ENCODE measurements at regions not wholly inside any gene's neighbourhood (a gene's known extent, or its start where the extent isn't known, plus 50 kb on each side); places are given as distances from the start of the nearest gene placed in this dataset.
"Not testable (repeated sequence)": the region's sequence is repeated elsewhere in the genome, so short reads cannot be mapped to it uniquely, and the experiment has no call there.

DNA sequence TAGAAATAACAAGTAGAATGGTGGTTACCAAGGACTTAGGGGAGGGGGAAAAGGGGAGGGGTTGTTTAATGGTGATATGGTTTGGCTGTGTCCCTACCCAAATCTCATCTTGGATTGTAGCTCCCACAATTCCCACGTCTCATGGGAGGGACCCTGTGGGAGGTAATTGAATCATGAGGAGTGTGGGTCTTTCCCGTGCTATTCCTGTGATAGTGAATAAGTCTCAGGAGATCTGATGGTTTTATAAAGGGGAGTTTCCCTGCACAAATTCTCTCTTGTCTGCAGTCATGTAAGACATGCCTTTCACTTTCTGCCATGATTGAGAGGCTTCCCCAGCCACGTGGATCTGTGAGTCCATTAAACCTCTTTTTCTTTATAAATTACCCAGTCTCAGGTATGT is 102.9 kb upstream of the PIAS1 start:
- H3K36me3 ChIP-seq (ENCODE audit: control insufficient read depth in 2 of 3, insufficient read depth in 3 of 3, low read length in 3 of 3); H3K36me3 Mint-ChIP-seq; intact Hi-C loops (cut with micrococcal nuclease); H3K27ac ChIP-seq (ENCODE audit: low read depth, low read length); H3K27me3 ChIP-seq (ENCODE audit: control insufficient read depth in 2 of 2, insufficient read depth in 2 of 2, low read length in 2 of 2); H3K9me3 ChIP-seq (ENCODE audit: control insufficient read depth in 2 of 3, low read length in 3 of 3); ATAC-seq; H3K4me3 ChIP-seq (ENCODE audit: low read length); H3K4me1 ChIP-seq (ENCODE audit: control insufficient read depth in 2 of 2, insufficient read depth in 2 of 2, low read length in 2 of 2); DNase-seq; POLR2A ChIA-PET; H3K27me3 Mint-ChIP-seq; H3K27ac Mint-ChIP-seq; H3K4me3 Mint-ChIP-seq; CTCF ChIA-PET: not testable (repeated sequence)
- H3K4me1 Mint-ChIP-seq, result peaks cover 4 to 20% (median 8%) of the 10 kb centered on the region in 7 donors
- peaks cover 0 to 11% (median 0%) of the 10 kb centered on the region in 11 donors for H3K9me3 Mint-ChIP-seq

DNA sequence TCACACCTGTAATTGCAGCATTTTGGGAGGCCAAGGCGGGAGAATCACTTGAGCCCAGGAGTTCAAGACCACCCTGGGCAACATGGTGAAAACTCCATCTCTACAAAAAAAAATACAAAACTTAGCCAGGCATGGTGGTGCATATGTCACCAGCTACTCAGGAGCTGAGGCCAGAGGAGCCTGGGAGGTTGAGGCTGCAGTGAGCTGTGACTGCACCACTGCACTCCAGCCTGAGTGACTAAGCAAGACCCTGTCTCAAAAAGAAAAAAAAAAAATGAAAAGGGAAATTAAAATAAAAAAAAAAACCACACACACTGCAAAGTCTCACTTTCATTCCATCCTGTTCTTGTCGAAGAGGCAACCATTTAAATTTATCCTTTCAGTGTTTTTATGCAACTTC is 100.8 kb upstream of the PIAS1 start:
- DNase-seq, result no peak
- no peak overlapping the region for H3K4me3 Mint-ChIP-seq
- POLR2A ChIA-PET, result no interaction called here
- Histone ChIP-seq H3K36me3 (ENCODE audit: control insufficient read depth in 2 of 3, insufficient read depth in 3 of 3, low read length in 3 of 3) (no peaks in the 10 kb centered on the region), H3K4me3 (ENCODE audit: low read length) (no peak overlapping the region), H3K27ac (ENCODE audit: low read depth, low read length) (no peak overlapping the region), H3K27me3 (ENCODE audit: control insufficient read depth in 2 of 2, insufficient read depth in 2 of 2, low read length in 2 of 2) (no peaks in the 10 kb centered on the region), H3K9me3 (ENCODE audit: control insufficient read depth in 2 of 3, low read length in 3 of 3) (no peaks in the 10 kb centered on the region), H3K4me1 (ENCODE audit: control insufficient read depth in 2 of 2, insufficient read depth in 2 of 2, low read length in 2 of 2) (no peaks in the 10 kb centered on the region)
- H3K36me3 Mint-ChIP-seq, result no peaks in the 10 kb centered on the region
- ATAC-seq, result no peak
- peaks cover 0 to 9% (median 0%) of the 10 kb centered on the region in 11 donors for H3K9me3 Mint-ChIP-seq
- H3K27me3 Mint-ChIP-seq, result peaks cover 2 to 8% (median 3%) of the 10 kb centered on the region in 5 donors
- intact Hi-C loops (cut with micrococcal nuclease), result no loop called here
- H3K4me1 Mint-ChIP-seq, result peaks cover 0 to 11% (median 0%) of the 10 kb centered on the region in 7 donors
- CTCF ChIA-PET, result no interaction called here
- no peak overlapping the region for H3K27ac Mint-ChIP-seq

DNA sequence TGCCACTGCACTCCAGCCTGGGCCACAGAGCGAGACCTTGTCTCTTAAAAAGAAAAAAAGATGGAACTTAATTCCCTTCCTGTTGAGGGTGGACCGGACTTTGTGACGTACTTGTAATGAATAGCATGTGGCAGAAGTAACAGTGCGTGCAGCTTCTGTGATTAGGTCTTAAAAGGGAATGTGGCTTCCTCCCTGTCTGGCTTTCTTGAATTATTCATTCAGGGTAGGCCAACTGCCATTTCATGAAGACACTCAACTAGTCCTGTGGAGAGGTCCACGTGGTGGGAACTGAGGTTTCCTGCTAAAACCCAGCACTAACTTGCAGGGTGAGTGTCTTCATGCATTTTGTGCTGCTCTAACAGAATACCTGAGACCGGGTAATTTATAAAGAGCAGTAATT is 98.9 kb upstream of the PIAS1 start:
- no peaks in the 10 kb centered on the region for H3K36me3 Mint-ChIP-seq
- DNase-seq (no peak), ATAC-seq (no peak)
- H3K27me3 ChIP-seq (ENCODE audit: control insufficient read depth in 2 of 2, insufficient read depth in 2 of 2, low read length in 2 of 2), result no peaks in the 10 kb centered on the region
- no peak overlapping the region for H3K27ac ChIP-seq (ENCODE audit: low read depth, low read length)
- peaks cover 0 to 11% (median 0%) of the 10 kb centered on the region in 7 donors for H3K4me1 Mint-ChIP-seq
- H3K9me3 ChIP-seq (ENCODE audit: control insufficient read depth in 2 of 3, low read length in 3 of 3), result no peaks in the 10 kb centered on the region
- no peak overlapping the region for H3K4me3 Mint-ChIP-seq
- no peak overlapping the region for H3K27ac Mint-ChIP-seq
- no peaks in the 10 kb centered on the region for H3K36me3 ChIP-seq (ENCODE audit: control insufficient read depth in 2 of 3, insufficient read depth in 3 of 3, low read length in 3 of 3)
- intact Hi-C loops (cut with micrococcal nuclease), result no loop called here
- peaks cover 0 to 7% (median 0%) of the 10 kb centered on the region in 11 donors for H3K9me3 Mint-ChIP-seq
- H3K4me3 ChIP-seq (ENCODE audit: low read length), result no peak overlapping the region
- POLR2A ChIA-PET, result no interaction called here
- CTCF ChIA-PET, result no interaction called here
- H3K27me3 Mint-ChIP-seq, result peaks cover 0 to 18% (median 5%) of the 10 kb centered on the region in 5 donors
- H3K4me1 ChIP-seq (ENCODE audit: control insufficient read depth in 2 of 2, insufficient read depth in 2 of 2, low read length in 2 of 2), result no peaks in the 10 kb centered on the region

DNA sequence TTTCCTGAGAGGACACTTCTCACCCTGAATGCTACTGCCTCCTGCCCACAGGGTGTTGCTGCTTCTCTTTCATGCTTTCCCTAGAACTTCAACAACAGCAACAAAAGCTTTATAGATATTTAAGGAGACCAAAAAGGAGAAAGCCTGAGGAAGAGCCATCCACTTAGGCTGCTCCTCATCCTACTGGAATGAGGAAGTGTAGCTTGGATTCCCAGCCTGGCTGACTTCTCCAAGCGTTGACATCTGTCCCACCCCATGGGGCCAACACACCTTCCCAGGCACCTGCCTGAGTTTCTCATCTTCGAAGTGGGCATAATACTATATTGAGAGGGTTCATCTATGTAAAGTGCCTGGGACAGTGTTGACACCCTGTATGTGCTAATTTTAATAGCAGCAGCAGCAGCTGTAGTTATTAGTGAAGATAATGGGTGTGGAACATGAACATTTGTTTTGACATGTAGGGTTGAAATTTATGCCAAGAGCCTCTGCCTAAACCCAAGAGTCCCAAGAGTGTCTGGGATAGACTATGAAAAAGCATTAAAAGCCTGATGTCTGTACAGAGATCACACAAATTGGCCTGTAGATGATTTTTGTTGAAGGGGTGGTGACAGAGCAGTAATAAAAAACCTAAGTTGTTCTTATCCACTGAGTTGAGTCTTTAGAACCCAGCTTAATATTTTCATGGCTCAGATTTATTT is 96.5 kb upstream of the PIAS1 start:
- no peak overlapping the region for H3K27ac Mint-ChIP-seq
- no peaks in the 10 kb centered on the region for H3K36me3 ChIP-seq (ENCODE audit: control insufficient read depth in 2 of 3, insufficient read depth in 3 of 3, low read length in 3 of 3)
- no peak overlapping the region for H3K27ac ChIP-seq (ENCODE audit: low read depth, low read length)
- no peaks in the 10 kb centered on the region for H3K36me3 Mint-ChIP-seq
- H3K27me3 ChIP-seq (ENCODE audit: control insufficient read depth in 2 of 2, insufficient read depth in 2 of 2, low read length in 2 of 2), result no peaks in the 10 kb centered on the region
- H3K9me3 ChIP-seq (ENCODE audit: control insufficient read depth in 2 of 3, low read length in 3 of 3), result no peaks in the 10 kb centered on the region
- ATAC-seq (no peak), DNase-seq (no peak)
- H3K4me1 Mint-ChIP-seq, result peaks cover 0 to 18% (median 0%) of the 10 kb centered on the region in 7 donors
- peaks cover 0 to 4% (median 0%) of the 10 kb centered on the region in 11 donors for H3K9me3 Mint-ChIP-seq
- peaks cover 0 to 19% (median 5%) of the 10 kb centered on the region in 5 donors for H3K27me3 Mint-ChIP-seq
- H3K4me3 ChIP-seq (ENCODE audit: low read length), result no peak overlapping the region
- no peaks in the 10 kb centered on the region for H3K4me1 ChIP-seq (ENCODE audit: control insufficient read depth in 2 of 2, insufficient read depth in 2 of 2, low read length in 2 of 2)
- H3K4me3 Mint-ChIP-seq, result no peak overlapping the region
- intact Hi-C loops (cut with micrococcal nuclease), result no loop called here
- POLR2A ChIA-PET, result interaction anchor here (0.8 kb wide), 1 partner anchor 293 kb away, joined by 3 read pairs; no protein-coding TSS in a partner anchor
- CTCF ChIA-PET, result no interaction called here

DNA sequence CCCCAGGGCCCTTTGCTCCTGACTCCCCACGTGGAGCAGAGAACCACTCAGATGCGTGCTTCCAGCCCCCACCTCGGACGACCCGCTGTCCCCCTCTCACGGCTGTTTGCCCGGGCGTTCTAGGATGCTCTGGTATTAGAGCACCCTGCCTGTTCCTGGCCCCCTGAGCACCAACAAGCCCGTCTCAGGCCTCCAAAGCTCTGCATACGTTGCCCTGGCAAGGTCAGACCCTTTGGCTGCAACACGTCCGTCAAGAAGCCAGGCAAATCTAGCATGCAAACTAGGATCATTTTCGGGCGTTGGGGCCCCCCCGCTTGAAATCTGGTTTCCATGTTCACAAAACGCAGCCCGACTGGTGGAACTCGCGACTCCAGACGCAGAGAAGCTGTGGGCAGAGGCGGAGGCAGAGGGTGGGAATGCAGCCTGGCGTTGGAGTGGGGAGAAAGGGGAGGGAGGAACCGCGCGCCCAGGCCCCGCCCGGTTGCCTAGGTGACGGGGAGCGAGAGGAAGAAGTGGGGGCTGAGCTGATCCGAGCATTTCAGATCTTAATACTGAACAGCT is 86.2 kb upstream of the PIAS1 start:
- CTCF ChIA-PET, result no interaction called here
- Histone ChIP-seq H3K27me3 (ENCODE audit: control insufficient read depth in 2 of 2, insufficient read depth in 2 of 2, low read length in 2 of 2) (peaks cover 0 to 3% of the 10 kb centered on the region in 2 donors), H3K27ac (ENCODE audit: low read depth, low read length) (no peak overlapping the region), H3K36me3 (ENCODE audit: control insufficient read depth in 2 of 3, insufficient read depth in 3 of 3, low read length in 3 of 3) (no peaks in the 10 kb centered on the region), H3K9me3 (ENCODE audit: control insufficient read depth in 2 of 3, low read length in 3 of 3) (no peaks in the 10 kb centered on the region), H3K4me1 (ENCODE audit: control insufficient read depth in 2 of 2, insufficient read depth in 2 of 2, low read length in 2 of 2) (no peaks in the 10 kb centered on the region), H3K4me3 (ENCODE audit: low read length) (no peak overlapping the region)
- Mint-ChIP-seq H3K4me3 (peak overlapping the region in 6 of 10 donors; percentile 19 to 63 (median 42)), H3K4me1 (peaks cover 0 to 14% (median 4%) of the 10 kb centered on the region in 7 donors), H3K27me3 (peaks cover 33 to 47% (median 38%) of the 10 kb centered on the region in 5 donors), H3K9me3 (no peaks in the 10 kb centered on the region), H3K36me3 (no peaks in the 10 kb centered on the region), H3K27ac (no peak overlapping the region)
- DNase-seq (peak in 2 of 9 donors; percentile 6 to 19), ATAC-seq (no peak)
- intact Hi-C loops (cut with micrococcal nuclease), result loop anchor here in 1 of 2 donors (10.0 kb wide), 1 partner anchor 177 kb away; no protein-coding TSS in a partner anchor
- POLR2A ChIA-PET, result no interaction called here

DNA sequence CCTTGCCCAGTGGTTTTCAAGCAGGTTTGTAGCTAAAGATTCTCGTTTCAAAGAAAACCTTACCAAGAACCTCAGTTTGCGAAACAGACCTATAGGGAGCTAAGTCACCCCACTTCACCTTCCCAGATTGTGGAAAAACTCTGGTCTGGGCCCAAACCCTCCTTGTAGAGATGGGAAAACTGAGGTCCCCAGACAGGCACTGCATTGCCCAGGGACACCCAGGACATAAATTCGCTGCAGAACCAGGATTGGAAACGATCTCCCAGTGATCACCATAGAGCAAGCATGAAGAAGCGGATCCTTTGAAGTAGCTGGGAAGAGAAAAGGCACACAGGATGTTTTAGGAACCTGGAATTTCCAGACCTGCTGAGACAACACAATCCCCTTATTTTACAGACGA is 85.6 kb upstream of the PIAS1 start:
- no peaks in the 10 kb centered on the region for H3K9me3 ChIP-seq (ENCODE audit: control insufficient read depth in 2 of 3, low read length in 3 of 3)
- DNase-seq (no peak), ATAC-seq (no peak)
- Mint-ChIP-seq H3K9me3 (no peaks in the 10 kb centered on the region), H3K27me3 (peaks cover 33 to 45% (median 38%) of the 10 kb centered on the region in 5 donors), H3K4me3 (peak overlapping the region in 2 of 10 donors; percentile 40 to 45), H3K4me1 (peaks cover 0 to 14% (median 4%) of the 10 kb centered on the region in 7 donors), H3K27ac (no peak overlapping the region), H3K36me3 (no peaks in the 10 kb centered on the region)
- H3K27me3 ChIP-seq (ENCODE audit: control insufficient read depth in 2 of 2, insufficient read depth in 2 of 2, low read length in 2 of 2), result peaks cover 0 to 3% of the 10 kb centered on the region in 2 donors
- H3K4me1 ChIP-seq (ENCODE audit: control insufficient read depth in 2 of 2, insufficient read depth in 2 of 2, low read length in 2 of 2), result no peaks in the 10 kb centered on the region
- no peaks in the 10 kb centered on the region for H3K36me3 ChIP-seq (ENCODE audit: control insufficient read depth in 2 of 3, insufficient read depth in 3 of 3, low read length in 3 of 3)
- POLR2A ChIA-PET, result no interaction called here
- H3K27ac ChIP-seq (ENCODE audit: low read depth, low read length), result no peak overlapping the region
- H3K4me3 ChIP-seq (ENCODE audit: low read length), result no peak overlapping the region
- CTCF ChIA-PET, result no interaction called here
- intact Hi-C loops (cut with micrococcal nuclease), result loop anchor here in 1 of 2 donors (10.0 kb wide), 1 partner anchor 176 kb away; no protein-coding TSS in a partner anchor
